HEK293 (cell line): ENCODE measurements at regions not wholly inside any gene's neighbourhood (a gene's known extent, or its start where the extent isn't known, plus 50 kb on each side); places are given as distances from the start of the nearest gene placed in this dataset.

Experiments used
- CTCF ChIA-PET: fragments of 350-600 bp; formaldehyde crosslinking; extraction: SDS; loops from one replicate; lab custom pipeline; 2021; ENCODE audit warnings: antibody characterized with exemption; lab: Yijun Ruan, JAX
- POLR2A ChIA-PET: fragments of 300-600 bp; formaldehyde crosslinking; extraction: SDS; loops from one replicate; lab custom pipeline; 2020; ENCODE audit warnings: antibody characterized with exemption, inconsistent platforms; lab: Yijun Ruan, JAX
- H3K27ac ChIP-seq: fragments of 200-500 bp; sonication (Bioruptor generic); 2 replicates; pipeline ENCODE4 v1.5.1; 2014; ENCODE audit warnings: low read depth, low read length, control low read depth, inconsistent platforms; ENCODE audit errors: extremely low read depth
- H3K36me3 ChIP-seq, 2 experiments: fragments of 200-500 bp in 1 of 2; sonication (Bioruptor generic) in 1 of 2; 1 replicate in 1 of 2; 2 replicates in 1 of 2; pipeline ENCODE4 v1.5.1; 2014 to 2017; ENCODE audit warnings: inconsistent platforms in 2 of 2, low read length in 2 of 2; ENCODE audit not compliant: control insufficient read depth in 2 of 2, insufficient read depth in 1 of 2
- H3K4me1 ChIP-seq: fragments of 200-500 bp; sonication (Bioruptor generic); 2 replicates; pipeline ENCODE4 v1.5.1; 2014; ENCODE audit warnings: mild to moderate bottlenecking, low read length, inconsistent platforms; ENCODE audit not compliant: control insufficient read depth, insufficient read depth
- H3K4me3 ChIP-seq: 2 replicates; pipeline ENCODE4 v1.5.1; 2011; ENCODE audit warnings: low read depth, mild to moderate bottlenecking, control low read depth, low read length, moderate library complexity
- H3K9me3 ChIP-seq: fragments of 200-500 bp; sonication (Bioruptor generic); 2 replicates; pipeline ENCODE4 v1.5.1; 2014; ENCODE audit warnings: low read depth, low read length, inconsistent platforms; ENCODE audit not compliant: control insufficient read depth, insufficient read depth
- EGR2 ChIP-seq: fragments of 450-650 bp; formaldehyde crosslinking; IDR thresholded peaks from 2 replicates; pipeline ENCODE4 v1.5.1; 2016; ENCODE audit warnings: low read depth, missing biosample characterization, missing genetic modification characterization
- GLI2 ChIP-seq: fragments of 450-650 bp; formaldehyde crosslinking; IDR thresholded peaks from 2 replicates; pipeline ENCODE4; 2017; ENCODE audit warnings: missing biosample characterization, missing genetic modification characterization, low read depth, borderline replicate concordance
- KLF8 ChIP-seq: fragments of 450-650 bp; formaldehyde crosslinking; IDR thresholded peaks from 2 replicates; pipeline ENCODE4 v1.5.1; 2016; ENCODE audit warnings: missing biosample characterization, missing genetic modification characterization
- OVOL3 ChIP-seq: fragments of 450-650 bp; formaldehyde crosslinking; IDR thresholded peaks from 2 replicates; pipeline ENCODE4 v1.5.1; 2016; ENCODE audit warnings: missing biosample characterization, missing genetic modification characterization
- SP3 ChIP-seq: fragments of 450-650 bp; formaldehyde crosslinking; IDR thresholded peaks from 2 replicates; pipeline ENCODE4 v1.5.1; 2016; ENCODE audit warnings: missing biosample characterization, missing genetic modification characterization
- ZBTB17 ChIP-seq: fragments of 450-650 bp; formaldehyde crosslinking; IDR thresholded peaks from 2 replicates; pipeline ENCODE4 v1.5.1; 2016; ENCODE audit warnings: missing biosample characterization, missing genetic modification characterization
- ZBTB20 ChIP-seq: fragments of 450-650 bp; formaldehyde crosslinking; IDR thresholded peaks from 2 replicates; pipeline ENCODE4 v1.5.1; 2016; ENCODE audit warnings: missing biosample characterization, missing genetic modification characterization
- ZBTB21 ChIP-seq: fragments of 450-650 bp; formaldehyde crosslinking; IDR thresholded peaks from 2 replicates; pipeline ENCODE4 v1.5.1; 2017; ENCODE audit warnings: missing biosample characterization, missing genetic modification characterization
- ZBTB7A ChIP-seq: fragments of 450-650 bp; formaldehyde crosslinking; IDR thresholded peaks from 2 replicates; pipeline ENCODE4 v1.5.1; 2016; ENCODE audit warnings: low read depth, missing biosample characterization, missing genetic modification characterization
- ZNF112 ChIP-seq: fragments of 450-650 bp; formaldehyde crosslinking; IDR thresholded peaks from 2 replicates; pipeline ENCODE4 v1.5.0; 2017; ENCODE audit warnings: missing biosample characterization, missing genetic modification characterization
- ZNF138 ChIP-seq: fragments of 450-650 bp; formaldehyde crosslinking; IDR thresholded peaks from 2 replicates; pipeline ENCODE4 v1.5.1; 2016; ENCODE audit warnings: missing biosample characterization, missing genetic modification characterization, borderline replicate concordance
- ZNF146 ChIP-seq: fragments of 450-650 bp; formaldehyde crosslinking; IDR thresholded peaks from 2 replicates; pipeline ENCODE4 v1.5.1; 2016; ENCODE audit warnings: missing biosample characterization, missing genetic modification characterization
- ZNF18 ChIP-seq: fragments of 450-650 bp; formaldehyde crosslinking; IDR thresholded peaks from 2 replicates; pipeline ENCODE4 v1.5.1; 2016; ENCODE audit warnings: missing biosample characterization, missing genetic modification characterization
- ZNF248 ChIP-seq: fragments of 450-650 bp; formaldehyde crosslinking; IDR thresholded peaks from 2 replicates; pipeline ENCODE4 v1.5.1; 2017; ENCODE audit warnings: missing biosample characterization, missing genetic modification characterization
- ZNF416 ChIP-seq: fragments of 450-650 bp; formaldehyde crosslinking; IDR thresholded peaks from 2 replicates; pipeline ENCODE4 v1.5.1; 2016; ENCODE audit warnings: missing biosample characterization, missing genetic modification characterization
- ZNF510 ChIP-seq: fragments of 450-650 bp; formaldehyde crosslinking; IDR thresholded peaks from 2 replicates; pipeline ENCODE4 v1.5.1; 2018; ENCODE audit warnings: mild to moderate bottlenecking, missing genetic modification characterization, missing biosample characterization; ENCODE audit not compliant: insufficient replicate concordance
- ZNF558 ChIP-seq: fragments of 450-650 bp; formaldehyde crosslinking; IDR thresholded peaks from 2 replicates; pipeline ENCODE4 v1.5.1; 2016; ENCODE audit warnings: missing biosample characterization, missing genetic modification characterization
- ZNF585B ChIP-seq: fragments of 450-650 bp; formaldehyde crosslinking; IDR thresholded peaks from 2 replicates; pipeline ENCODE4 v1.5.1; 2016; ENCODE audit warnings: missing biosample characterization, missing genetic modification characterization
- ZNF624 ChIP-seq: fragments of 450-650 bp; formaldehyde crosslinking; IDR thresholded peaks from 2 replicates; pipeline ENCODE4 v1.5.1; 2017; ENCODE audit warnings: missing biosample characterization, missing genetic modification characterization
- ZNF658 ChIP-seq: fragments of 450-650 bp; formaldehyde crosslinking; IDR thresholded peaks from 2 replicates; pipeline ENCODE4; 2016; ENCODE audit warnings: missing biosample characterization, missing genetic modification characterization
- ZXDB ChIP-seq: fragments of 450-650 bp; formaldehyde crosslinking; IDR thresholded peaks from 2 replicates; pipeline ENCODE4 v1.5.1; 2016; ENCODE audit warnings: missing biosample characterization, missing genetic modification characterization
- TF ChIP-seq, protein P1 (sequence below): fragments of 450-650 bp; formaldehyde crosslinking; IDR thresholded peaks from 2 replicates; pipeline ENCODE4 v1.5.1; 2016; ENCODE audit warnings: missing biosample characterization, missing genetic modification characterization, low read depth
- TF ChIP-seq, protein P2 (sequence below): fragments of 450-650 bp; formaldehyde crosslinking; IDR thresholded peaks from 2 replicates; pipeline ENCODE4 v1.5.1; 2016; ENCODE audit warnings: missing biosample characterization, missing genetic modification characterization
- TF ChIP-seq, protein P3 (sequence below): fragments of 450-650 bp; formaldehyde crosslinking; IDR thresholded peaks from 2 replicates; pipeline ENCODE4 v1.5.1; 2016; ENCODE audit warnings: missing biosample characterization, missing genetic modification characterization
- TF ChIP-seq, protein P4 (sequence below): fragments of 450-650 bp; formaldehyde crosslinking; IDR thresholded peaks from 2 replicates; pipeline ENCODE4 v1.5.1; 2016; ENCODE audit warnings: missing biosample characterization, missing genetic modification characterization
- TF ChIP-seq, protein P5 (sequence below): fragments of 450-650 bp; IDR thresholded peaks from 2 replicates; pipeline ENCODE4 v1.5.1; 2018; ENCODE audit warnings: missing biosample characterization, missing genetic modification characterization

DNA sequence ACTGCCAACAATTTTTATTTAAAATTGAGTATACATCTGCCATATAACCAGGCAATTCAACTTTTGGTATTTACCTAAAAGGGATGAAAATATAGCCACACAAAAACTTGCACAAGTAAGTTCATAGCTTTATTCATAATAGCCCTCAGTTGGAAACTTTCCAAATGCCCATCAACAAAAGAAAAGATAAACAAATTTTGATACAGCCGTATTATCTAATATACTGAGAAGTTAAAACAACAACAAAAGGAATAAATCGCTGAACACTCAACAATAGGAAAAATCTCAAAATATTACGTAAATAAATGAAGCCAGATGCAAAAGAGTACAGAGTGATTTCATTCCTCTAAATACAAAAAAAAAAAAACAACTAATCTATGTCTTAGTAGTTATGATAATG lies 399.2 kb upstream of the SEMA3D start:
- POLR2A ChIA-PET, result no interaction called here
- CTCF ChIA-PET, result no interaction called here
- Histone ChIP-seq H3K4me1 (peaks cover under 1% of the 10 kb centered on the region; the same call in 1 of the 2 replicates), H3K4me3 (no peak overlapping the region), H3K36me3 (no peaks in the 10 kb centered on the region), H3K27ac (no peak overlapping the region), H3K9me3 (no peaks in the 10 kb centered on the region)
- TF ChIP-seq ZNF624 (no peak), ZNF146 (no peak), KLF8 (tag by site-specific recombination) (no peak), ZXDB (no peak), ZNF18 (tag by site-specific recombination) (no peak), ZBTB21 (no peak), SP3 (tag by site-specific recombination) (no peak), ZNF416 (no peak), ZNF248 (tag by site-specific recombination) (no peak), ZNF510 (tag by site-specific recombination) (no peak), ZNF585B (tag by site-specific recombination) (no peak), ZBTB20 (tag by site-specific recombination) (no peak), ZNF112 (tag by site-specific recombination) (no peak)
- TF ChIP-seq, protein P1, sequence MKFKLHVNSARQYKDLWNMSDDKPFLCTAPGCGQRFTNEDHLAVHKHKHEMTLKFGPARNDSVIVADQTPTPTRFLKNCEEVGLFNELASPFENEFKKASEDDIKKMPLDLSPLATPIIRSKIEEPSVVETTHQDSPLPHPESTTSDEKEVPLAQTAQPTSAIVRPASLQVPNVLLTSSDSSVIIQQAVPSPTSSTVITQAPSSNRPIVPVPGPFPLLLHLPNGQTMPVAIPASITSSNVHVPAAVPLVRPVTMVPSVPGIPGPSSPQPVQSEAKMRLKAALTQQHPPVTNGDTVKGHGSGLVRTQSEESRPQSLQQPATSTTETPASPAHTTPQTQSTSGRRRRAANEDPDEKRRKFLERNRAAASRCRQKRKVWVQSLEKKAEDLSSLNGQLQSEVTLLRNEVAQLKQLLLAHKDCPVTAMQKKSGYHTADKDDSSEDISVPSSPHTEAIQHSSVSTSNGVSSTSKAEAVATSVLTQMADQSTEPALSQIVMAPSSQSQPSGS (tag by site-specific recombination), result no peak
- TF ChIP-seq, protein P2, sequence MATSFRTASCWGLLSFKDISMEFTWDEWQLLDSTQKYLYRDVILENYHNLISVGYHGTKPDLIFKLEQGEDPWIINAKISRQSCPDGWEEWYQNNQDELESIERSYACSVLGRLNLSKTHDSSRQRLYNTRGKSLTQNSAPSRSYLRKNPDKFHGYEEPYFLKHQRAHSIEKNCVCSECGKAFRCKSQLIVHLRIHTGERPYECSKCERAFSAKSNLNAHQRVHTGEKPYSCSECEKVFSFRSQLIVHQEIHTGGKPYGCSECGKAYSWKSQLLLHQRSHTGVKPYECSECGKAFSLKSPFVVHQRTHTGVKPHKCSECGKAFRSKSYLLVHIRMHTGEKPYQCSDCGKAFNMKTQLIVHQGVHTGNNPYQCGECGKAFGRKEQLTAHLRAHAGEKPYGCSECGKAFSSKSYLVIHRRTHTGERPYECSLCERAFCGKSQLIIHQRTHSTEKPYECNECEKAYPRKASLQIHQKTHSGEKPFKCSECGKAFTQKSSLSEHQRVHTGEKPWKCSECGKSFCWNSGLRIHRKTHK (tag by site-specific recombination), result no peak
- TF ChIP-seq, protein P3, sequence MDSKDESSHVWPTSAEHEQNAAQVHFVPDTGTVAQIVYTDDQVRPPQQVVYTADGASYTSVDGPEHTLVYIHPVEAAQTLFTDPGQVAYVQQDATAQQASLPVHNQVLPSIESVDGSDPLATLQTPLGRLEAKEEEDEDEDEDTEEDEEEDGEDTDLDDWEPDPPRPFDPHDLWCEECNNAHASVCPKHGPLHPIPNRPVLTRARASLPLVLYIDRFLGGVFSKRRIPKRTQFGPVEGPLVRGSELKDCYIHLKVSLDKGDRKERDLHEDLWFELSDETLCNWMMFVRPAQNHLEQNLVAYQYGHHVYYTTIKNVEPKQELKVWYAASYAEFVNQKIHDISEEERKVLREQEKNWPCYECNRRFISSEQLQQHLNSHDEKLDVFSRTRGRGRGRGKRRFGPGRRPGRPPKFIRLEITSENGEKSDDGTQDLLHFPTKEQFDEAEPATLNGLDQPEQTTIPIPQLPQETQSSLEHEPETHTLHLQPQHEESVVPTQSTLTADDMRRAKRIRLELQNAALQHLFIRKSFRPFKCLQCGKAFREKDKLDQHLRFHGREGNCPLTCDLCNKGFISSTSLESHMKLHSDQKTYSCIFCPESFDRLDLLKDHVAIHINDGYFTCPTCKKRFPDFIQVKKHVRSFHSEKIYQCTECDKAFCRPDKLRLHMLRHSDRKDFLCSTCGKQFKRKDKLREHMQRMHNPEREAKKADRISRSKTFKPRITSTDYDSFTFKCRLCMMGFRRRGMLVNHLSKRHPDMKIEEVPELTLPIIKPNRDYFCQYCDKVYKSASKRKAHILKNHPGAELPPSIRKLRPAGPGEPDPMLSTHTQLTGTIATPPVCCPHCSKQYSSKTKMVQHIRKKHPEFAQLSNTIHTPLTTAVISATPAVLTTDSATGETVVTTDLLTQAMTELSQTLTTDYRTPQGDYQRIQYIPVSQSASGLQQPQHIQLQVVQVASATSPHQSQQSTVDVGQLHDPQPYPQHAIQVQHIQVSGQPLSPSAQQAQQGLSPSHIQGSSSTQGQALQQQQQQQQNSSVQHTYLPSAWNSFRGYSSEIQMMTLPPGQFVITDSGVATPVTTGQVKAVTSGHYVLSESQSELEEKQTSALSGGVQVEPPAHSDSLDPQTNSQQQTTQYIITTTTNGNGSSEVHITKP, result no peak

- H3K4me1 ChIP-seq, result no peaks in the 10 kb centered on the region; the same call in 1 of the 2 replicates
- CTCF ChIA-PET, result interaction anchor here (0.6 to 0.7 kb wide), 2 partner anchors 143 to 171 kb away, joined by 3 to 4 read pairs; no protein-coding TSS in a partner anchor
- no peak overlapping the region for H3K4me3 ChIP-seq
- H3K9me3 ChIP-seq, result no peaks in the 10 kb centered on the region
- no peak overlapping the region for H3K27ac ChIP-seq
- H3K36me3 ChIP-seq, result no peaks in the 10 kb centered on the region
- POLR2A ChIA-PET, result interaction anchor here (0.5 kb wide), 1 partner anchor 8 kb away, joined by 3 read pairs; no protein-coding TSS in a partner anchor
- TF ChIP-seq ZBTB17, result no peak
- no peak for TF ChIP-seq GLI2 (tag by site-specific recombination)
- TF ChIP-seq ZNF138 (tag by site-specific recombination), result no peak
- TF ChIP-seq, protein P4, sequence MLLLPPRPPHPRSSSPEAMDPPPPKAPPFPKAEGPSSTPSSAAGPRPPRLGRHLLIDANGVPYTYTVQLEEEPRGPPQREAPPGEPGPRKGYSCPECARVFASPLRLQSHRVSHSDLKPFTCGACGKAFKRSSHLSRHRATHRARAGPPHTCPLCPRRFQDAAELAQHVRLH (tag by site-specific recombination), result no peak
- TF ChIP-seq EGR2 (tag by site-specific recombination), result no peak
- TF ChIP-seq, protein P5, sequence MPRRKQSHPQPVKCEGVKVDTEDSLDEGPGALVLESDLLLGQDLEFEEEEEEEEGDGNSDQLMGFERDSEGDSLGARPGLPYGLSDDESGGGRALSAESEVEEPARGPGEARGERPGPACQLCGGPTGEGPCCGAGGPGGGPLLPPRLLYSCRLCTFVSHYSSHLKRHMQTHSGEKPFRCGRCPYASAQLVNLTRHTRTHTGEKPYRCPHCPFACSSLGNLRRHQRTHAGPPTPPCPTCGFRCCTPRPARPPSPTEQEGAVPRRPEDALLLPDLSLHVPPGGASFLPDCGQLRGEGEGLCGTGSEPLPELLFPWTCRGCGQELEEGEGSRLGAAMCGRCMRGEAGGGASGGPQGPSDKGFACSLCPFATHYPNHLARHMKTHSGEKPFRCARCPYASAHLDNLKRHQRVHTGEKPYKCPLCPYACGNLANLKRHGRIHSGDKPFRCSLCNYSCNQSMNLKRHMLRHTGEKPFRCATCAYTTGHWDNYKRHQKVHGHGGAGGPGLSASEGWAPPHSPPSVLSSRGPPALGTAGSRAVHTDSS, result no peak
- no peak for TF ChIP-seq ZNF558
- no peak for TF ChIP-seq OVOL3
- TF ChIP-seq ZBTB7A (tag by site-specific recombination), result no peak
- TF ChIP-seq ZNF658, result no peak
Observed at GRCh38 chr7:85583131-85583953, 396.5 kb upstream of the SEMA3D start.
